Heart left ventricle (tissue), 16 donors: ENCODE measurements at regions not wholly inside any gene's neighbourhood (a gene's known extent, or its start where the extent isn't known, plus 50 kb on each side); places are given as distances from the start of the nearest gene placed in this dataset.

ENCODE experiments used
- ATAC-seq, 4 donors: fragments of 200-7000 bp; cut with Tn5 transposase; one replicate each; pipeline ENCODE4 v1.9.1; 2020 to 2022; ENCODE audit warnings: moderate library complexity in 4 of 4, mild to moderate bottlenecking in 3 of 4, moderate number of reproducible peaks in 1 of 4
- DNase-seq, 5 donors: peaks; one replicate each; pipeline ENCODE4 v3.0.0-alpha.2; 2020
- H3K27ac ChIP-seq, 12 donors: fragments of 200-600 bp; sonication (generic) in 4 of 12; one replicate each; pipeline versions ENCODE4 v1.5.0 to v1.8.0; 2016 to 2022; ENCODE audit warnings: mild to moderate bottlenecking in 2 of 12
- H3K27me3 ChIP-seq, 9 donors: fragments of 200-600 bp; sonication (generic) in 2 of 9; one replicate each; pipeline versions ENCODE4 v1.5.1 to v1.8.0; 2016 to 2022; ENCODE audit warnings: mild to moderate bottlenecking in 3 of 9
- H3K36me3 ChIP-seq, 9 donors: fragments of 200-600 bp; sonication (generic) in 2 of 9; one replicate each; pipeline versions ENCODE4 v1.5.0 to v1.8.0; 2018 to 2022; ENCODE audit warnings: mild to moderate bottlenecking in 2 of 9
- H3K4me1 ChIP-seq, 12 donors: fragments of 200-600 bp; sonication (generic) in 4 of 12; one replicate each; pipeline versions ENCODE4 v1.5.0 to v1.8.0; 2016 to 2022; ENCODE audit warnings: mild to moderate bottlenecking in 3 of 12
- H3K4me3 ChIP-seq, 12 donors: fragments of 200-600 bp; sonication (generic) in 4 of 12; one replicate each; pipeline versions ENCODE4 v1.5.0 to v1.8.0; 2017 to 2022; ENCODE audit warnings: mild to moderate bottlenecking in 9 of 12, moderate library complexity in 4 of 12
- H3K9me3 ChIP-seq, 12 donors: fragments of 200-600 bp; sonication (generic) in 4 of 12; one replicate each; pipeline versions ENCODE4 v1.5.0 to v1.8.0; 2016 to 2022; ENCODE audit warnings: mild to moderate bottlenecking in 1 of 12
- CTCF ChIP-seq, 12 donors: fragments of 200-600 bp; sonication (generic) in 4 of 12; IDR thresholded peaks; one replicate each; pipeline versions ENCODE4 v1.5.0 to v1.8.0; 2018 to 2022; ENCODE audit warnings: antibody characterized with exemption in 12 of 12, mild to moderate bottlenecking in 5 of 12
- POLR2A ChIP-seq, 2 donors: fragments of 450-650 bp; IDR thresholded peaks; one replicate each; pipeline ENCODE4 v1.6.1; 2017; ENCODE audit warnings: antibody characterized with exemption in 2 of 2, mild to moderate bottlenecking in 2 of 2, moderate library complexity in 2 of 2
- WGBS, 4 donors: extraction: QIAGEN DNeasy Blood & Tissue Kit in 2 of 4; methylation state at CpG; one replicate each; pipeline versions ENCODE4 v1.1.5 to v1.1.7; 2013 to 2018; 5-methylcytosine and 5-hydroxymethylcytosine counted together
- intact Hi-C, 10 donors: fragments of 100-400 bp; cut with DNase I; formaldehyde crosslinking; loops; one replicate each; pipeline versions ENCODE4 v1.11.1 to v1.14.2; 2022
- donor health status: ischemic (EF 13 %, LVEDD 7.1; RV severe dilation, severe dysfunction).
- donor health status: healthy with polysubstance abuse.
- donor health status: DM: no; HTN: yes; CAD: no.
- donor health status: DM: no; HTN: no; CAD: no.
- donor health status: ischemic (EF 25% LVEDD 6.9; RV normal size, moderate dysfunction).
- donor health status: ischemic (EF 25% LVEDD 5.7; RV mildly dilated, moderate dysfunction).
- donor health status: healthy.
- donor health status: DM: yes; HTN: yes; CAD: no.
- donor health status: ischemic (EF 35%, LVEDD 5.7; RV mildly dilated, moderate dysfunction).
- donor health status: nonischemic (EF 11% LVEDD 7.7; RV severe dilation, severe dysfunction).
- donor health status: DM: yes; HTN: yes; CAD: no.
- donor health status: PGD.
- donor health status: ischemic (EF 29% LVEDD 5.4; RV normal size, mild dysfunction).
- donor health status: nonischemic (EF 23%, LVEDD 6.1; RV moderate dilation, normal function).

GRCh38 chr5:162996053-162996452 lies 441.3 kb upstream of the CCNG1 start:
- 46 to 73% (median 59%) methylated on average over 1 of the region's 1 CpG for WGBS, 4 donors
- no peak overlapping the region for H3K4me3 ChIP-seq
- TF ChIP-seq CTCF (IDR thresholded peaks at IDR 0.05) (no peak), POLR2A (IDR thresholded peaks at IDR 0.05) (no peak)
- no peak for DNase-seq
- no peaks in the 10 kb centered on the region for H3K36me3 ChIP-seq
- intact Hi-C loops: no loop called here
- no peak for ATAC-seq
- no peaks in the 10 kb centered on the region for H3K9me3 ChIP-seq
- H3K27me3 ChIP-seq: no peaks in the 10 kb centered on the region
- H3K4me1 ChIP-seq: no peaks in the 10 kb centered on the region
- H3K27ac ChIP-seq: no peak overlapping the region

GRCh38 chr5:163005949-163006348 lies 431.4 kb upstream of the CCNG1 start:
- no peak overlapping the region for H3K4me3 ChIP-seq
- no peaks in the 10 kb centered on the region for H3K9me3 ChIP-seq
- H3K4me1 ChIP-seq: no peaks in the 10 kb centered on the region
- H3K27ac ChIP-seq: no peak overlapping the region
- ATAC-seq (no peak), DNase-seq (no peak)
- TF ChIP-seq CTCF (IDR thresholded peaks at IDR 0.05): no peak
- TF ChIP-seq POLR2A (IDR thresholded peaks at IDR 0.05): no peak
- WGBS, 4 donors: 47 to 69% (median 65%) methylated on average over 1 of the region's 1 CpG
- intact Hi-C loops: no loop called here
- H3K27me3 ChIP-seq: no peaks in the 10 kb centered on the region
- no peaks in the 10 kb centered on the region for H3K36me3 ChIP-seq

GRCh38 chr5:163022582-163023128 lies 414.7 kb upstream of the CCNG1 start:
- DNase-seq (no peak), ATAC-seq (no peak)
- intact Hi-C loops: no loop called here
- Histone ChIP-seq H3K27me3 (no peaks in the 10 kb centered on the region), H3K36me3 (no peaks in the 10 kb centered on the region), H3K9me3 (no peaks in the 10 kb centered on the region), H3K4me3 (no peak overlapping the region), H3K4me1 (no peaks in the 10 kb centered on the region), H3K27ac (no peak overlapping the region)
- TF ChIP-seq POLR2A (IDR thresholded peaks at IDR 0.05): no peak
- TF ChIP-seq CTCF (IDR thresholded peaks at IDR 0.05): no peak
- WGBS, 4 donors: 67 to 75% (median 71%) methylated on average over 1 of the region's 1 CpG

- Histone ChIP-seq H3K36me3 (no peaks in the 10 kb centered on the region), H3K27me3 (no peaks in the 10 kb centered on the region), H3K9me3 (no peaks in the 10 kb centered on the region), H3K4me1 (no peaks in the 10 kb centered on the region), H3K27ac (no peak overlapping the region), H3K4me3 (no peak overlapping the region)
- DNase-seq (no peak), ATAC-seq (no peak)
- WGBS, 4 donors: 57 to 65% (median 63%) methylated on average over 2 of the region's 2 CpGs
- no peak for TF ChIP-seq CTCF (IDR thresholded peaks at IDR 0.05)
- no peak for TF ChIP-seq POLR2A (IDR thresholded peaks at IDR 0.05)
- intact Hi-C loops: no loop called here
Observed at GRCh38 chr5:163023846-163024245, 413.5 kb upstream of the CCNG1 start.
